ENCODE measurements at regions not wholly inside any gene's neighbourhood (a gene's known extent, or its start where the extent isn't known, plus 50 kb on each side); places are given as distances from the start of the nearest gene placed in this dataset.

DNA sequence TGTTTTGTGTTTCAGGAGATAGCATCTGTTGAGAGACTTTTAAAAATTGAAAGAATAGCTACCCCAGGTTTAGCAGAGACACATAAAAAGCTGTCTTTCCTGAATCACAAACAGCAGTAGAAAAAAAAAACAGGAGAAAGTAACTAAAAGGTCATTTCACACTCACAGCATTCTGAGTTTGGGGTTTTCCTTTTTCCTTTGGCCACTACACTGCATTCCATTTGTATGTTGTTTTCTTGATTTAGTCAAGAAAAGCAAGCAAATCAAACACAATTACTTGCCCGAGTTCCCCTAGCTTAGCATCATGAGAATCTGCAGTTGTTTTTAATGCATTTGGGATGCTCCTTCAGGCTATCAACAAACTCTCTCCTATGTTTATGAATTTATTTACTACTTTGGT lies 161.0 kb downstream of the KCTD12 start:
- TF ChIP-seq MYC (IDR thresholded peaks at IDR 0.05; ENCODE audit: low read depth, low read length) (no peak), POLR2A (IDR thresholded peaks at IDR 0.05; ENCODE audit: low read depth, low read length) (no peak), POLR2AphosphoS5 (IDR thresholded peaks at IDR 0.05; ENCODE audit: insufficient read depth, low read depth, low read length) (no peak), EZH2 (IDR thresholded peaks at IDR 0.05; ENCODE audit: borderline replicate concordance, low read depth, low read length, severe bottlenecking) (no peak), JUN (IDR thresholded peaks at IDR 0.05; ENCODE audit: borderline replicate concordance, insufficient read depth, insufficient read length, low read depth) (no peak), GATA2 (IDR thresholded peaks at IDR 0.05; ENCODE audit: insufficient read depth, insufficient read length, low read depth, low read length) (no peak)
- TF ChIP-seq, protein P1, sequence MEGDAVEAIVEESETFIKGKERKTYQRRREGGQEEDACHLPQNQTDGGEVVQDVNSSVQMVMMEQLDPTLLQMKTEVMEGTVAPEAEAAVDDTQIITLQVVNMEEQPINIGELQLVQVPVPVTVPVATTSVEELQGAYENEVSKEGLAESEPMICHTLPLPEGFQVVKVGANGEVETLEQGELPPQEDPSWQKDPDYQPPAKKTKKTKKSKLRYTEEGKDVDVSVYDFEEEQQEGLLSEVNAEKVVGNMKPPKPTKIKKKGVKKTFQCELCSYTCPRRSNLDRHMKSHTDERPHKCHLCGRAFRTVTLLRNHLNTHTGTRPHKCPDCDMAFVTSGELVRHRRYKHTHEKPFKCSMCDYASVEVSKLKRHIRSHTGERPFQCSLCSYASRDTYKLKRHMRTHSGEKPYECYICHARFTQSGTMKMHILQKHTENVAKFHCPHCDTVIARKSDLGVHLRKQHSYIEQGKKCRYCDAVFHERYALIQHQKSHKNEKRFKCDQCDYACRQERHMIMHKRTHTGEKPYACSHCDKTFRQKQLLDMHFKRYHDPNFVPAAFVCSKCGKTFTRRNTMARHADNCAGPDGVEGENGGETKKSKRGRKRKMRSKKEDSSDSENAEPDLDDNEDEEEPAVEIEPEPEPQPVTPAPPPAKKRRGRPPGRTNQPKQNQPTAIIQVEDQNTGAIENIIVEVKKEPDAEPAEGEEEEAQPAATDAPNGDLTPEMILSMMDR (IDR thresholded peaks at IDR 0.05; ENCODE audit: extremely low read depth in 1 of 2, insufficient read depth in 1 of 2, low read depth in 1 of 2, low read length in 2 of 2): no peak
- TF ChIP-seq, protein P2, sequence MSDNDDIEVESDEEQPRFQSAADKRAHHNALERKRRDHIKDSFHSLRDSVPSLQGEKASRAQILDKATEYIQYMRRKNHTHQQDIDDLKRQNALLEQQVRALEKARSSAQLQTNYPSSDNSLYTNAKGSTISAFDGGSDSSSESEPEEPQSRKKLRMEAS (IDR thresholded peaks at IDR 0.05; ENCODE audit: insufficient read depth, insufficient read length): no peak

All from endothelial cell of umbilical vein (primary cell).